GM19372 (cell line): ENCODE measurements at regions not wholly inside any gene's neighbourhood (a gene's known extent, or its start where the extent isn't known, plus 50 kb on each side); places are given as distances from the start of the nearest gene placed in this dataset.
A peak's percentile ranks its signal among the peaks of the same experiment; 100 is the strongest.
"Not testable (repeated sequence)": the region's sequence is repeated elsewhere in the genome, so short reads cannot be mapped to it uniquely, and the experiment has no call there.

Experiments used
- ATAC-seq: cut with Tn5 transposase; IDR thresholded peaks from one replicate; pipeline ENCODE4 v1.9.1; 2021; ENCODE audit warnings: mild to moderate bottlenecking, low read depth, moderate library complexity; ENCODE audit not compliant: unreplicated experiment

DNA sequence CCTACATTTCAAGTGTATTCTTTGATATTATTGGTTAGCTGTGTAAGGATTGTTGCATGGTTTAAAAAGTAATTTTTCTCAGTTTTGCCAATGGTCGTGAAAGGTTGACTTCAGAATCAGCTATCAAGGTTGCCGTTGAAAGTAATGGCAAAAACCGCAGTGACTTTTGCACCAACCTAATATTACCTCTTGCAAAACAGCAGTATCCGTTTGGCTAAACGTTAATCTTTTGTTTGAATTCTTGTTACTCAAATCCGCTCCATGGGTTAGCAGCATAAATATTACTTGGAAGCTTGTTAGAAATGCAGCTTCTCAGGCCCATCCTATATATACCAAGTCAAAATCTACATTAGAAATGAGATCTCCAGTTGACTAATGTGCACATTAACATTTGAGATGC lies 141.6 kb upstream of the PRSS12 start:
- not testable (repeated sequence) for ATAC-seq

DNA sequence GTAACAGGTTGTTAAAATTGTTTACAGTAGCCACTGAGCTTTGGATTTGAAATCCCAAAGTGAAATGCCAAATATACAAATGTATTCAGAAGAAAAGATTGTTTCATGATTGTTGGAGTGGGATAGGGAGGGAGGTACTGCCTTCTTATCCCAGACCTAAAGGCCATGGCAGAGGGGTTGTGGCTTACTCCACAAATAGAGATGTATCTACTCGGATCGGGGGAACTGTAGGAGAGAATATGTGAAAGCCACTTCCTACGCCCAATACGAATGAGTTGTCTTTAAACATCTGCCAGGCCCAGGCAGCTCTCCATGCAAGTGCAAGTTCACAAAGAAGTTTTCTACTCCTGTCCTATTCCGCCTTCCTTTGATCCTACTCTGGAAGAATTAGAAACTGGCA lies 150.2 kb upstream of the PRSS12 start:
- not testable (repeated sequence) for ATAC-seq

DNA sequence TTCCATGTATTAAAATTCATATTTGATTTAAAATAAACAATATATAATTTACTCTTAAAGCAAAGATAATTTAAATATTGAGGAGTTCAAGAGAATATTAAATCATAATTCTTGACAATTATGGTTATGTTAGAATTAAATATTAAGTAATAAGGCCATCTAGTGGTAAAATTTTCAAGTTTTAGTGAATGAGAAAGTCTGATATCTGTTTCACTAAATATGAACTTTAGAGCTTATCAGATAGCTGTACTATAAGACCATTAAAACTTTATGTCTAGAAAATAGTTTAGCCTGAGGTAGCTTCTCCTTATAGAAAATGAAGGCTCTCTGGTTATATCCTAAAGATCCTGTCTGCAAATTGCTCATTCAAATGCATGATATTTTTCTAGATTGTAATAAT lies 152.1 kb upstream of the PRSS12 start:
- ATAC-seq = not testable (repeated sequence)

DNA sequence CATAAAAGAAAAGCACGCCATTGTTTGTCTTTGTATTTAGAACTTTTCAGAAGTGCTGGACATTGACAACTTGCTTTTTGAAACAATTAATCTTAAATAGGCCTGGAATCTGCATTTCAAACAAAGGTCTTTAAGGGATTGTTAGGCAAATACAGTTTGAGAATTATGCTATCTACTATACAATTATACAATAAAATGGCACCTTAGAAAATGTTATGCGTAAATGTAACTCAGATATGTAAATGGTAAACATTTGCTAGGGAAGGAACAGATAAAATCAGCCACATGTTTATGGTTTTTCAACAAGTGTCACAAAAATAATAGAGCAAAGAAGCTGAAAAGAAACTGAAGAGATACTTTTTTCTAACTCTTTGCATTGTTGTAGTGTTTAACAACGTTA lies 152.7 kb upstream of the PRSS12 start:
- ATAC-seq = not testable (repeated sequence)

DNA sequence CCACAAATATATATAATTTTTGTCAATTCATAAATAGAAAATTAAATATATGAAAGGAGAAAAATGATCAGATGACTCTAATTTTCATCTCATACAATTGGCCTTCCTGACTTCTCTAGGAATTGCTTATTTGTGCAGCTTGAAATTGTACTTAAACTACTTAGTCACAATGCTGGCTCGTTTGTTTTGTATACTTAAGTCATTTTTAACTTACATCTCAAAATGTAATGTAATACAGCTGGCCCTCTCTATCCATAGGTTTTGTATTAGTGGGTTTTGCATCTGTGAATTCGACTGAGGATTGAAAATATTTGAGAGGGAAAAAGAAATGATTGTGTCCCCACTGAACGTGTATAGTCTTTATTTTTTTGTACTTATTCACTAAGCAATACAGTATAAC lies 160.1 kb upstream of the PRSS12 start:
- not testable (repeated sequence) for ATAC-seq

DNA sequence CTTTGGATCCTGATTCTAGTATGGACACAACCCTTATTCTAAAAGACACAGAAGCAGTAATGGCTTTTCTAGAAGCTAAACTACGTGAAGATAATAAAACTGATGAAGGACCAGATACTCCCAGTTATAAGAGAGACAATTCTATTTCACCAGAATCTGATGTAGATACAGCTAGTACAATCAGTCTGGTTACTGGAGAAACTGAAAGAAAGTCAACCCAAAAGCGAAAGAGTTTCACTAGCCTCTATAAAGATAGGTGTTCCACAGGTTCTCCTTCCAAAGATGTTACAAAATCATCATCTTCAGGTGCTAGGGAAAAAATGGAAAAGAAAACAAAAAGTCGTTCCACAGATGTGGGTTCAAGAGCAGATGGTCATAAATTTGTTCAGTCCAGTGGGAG lies 161.5 kb upstream of the PRSS12 start:
- not testable (repeated sequence) for ATAC-seq

DNA sequence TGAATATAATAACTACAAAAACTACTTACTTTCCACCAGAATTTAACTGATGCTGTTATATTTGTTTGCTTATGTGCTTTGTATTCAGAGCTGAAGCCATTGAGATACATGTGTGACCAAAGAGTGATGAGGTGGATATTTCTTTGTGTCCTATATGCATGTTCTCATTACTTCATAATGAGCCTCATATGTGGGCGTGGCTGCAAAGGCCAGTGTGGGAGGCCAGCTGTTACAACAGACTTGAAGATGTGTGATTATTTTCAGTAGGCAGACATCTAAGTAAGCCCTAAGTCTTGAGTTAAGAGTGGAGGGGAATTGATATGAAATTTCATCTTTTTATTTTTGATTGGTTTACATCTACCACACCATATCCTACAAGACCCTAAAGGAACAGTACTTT lies 163.3 kb upstream of the PRSS12 start:
- ATAC-seq = not testable (repeated sequence)

DNA sequence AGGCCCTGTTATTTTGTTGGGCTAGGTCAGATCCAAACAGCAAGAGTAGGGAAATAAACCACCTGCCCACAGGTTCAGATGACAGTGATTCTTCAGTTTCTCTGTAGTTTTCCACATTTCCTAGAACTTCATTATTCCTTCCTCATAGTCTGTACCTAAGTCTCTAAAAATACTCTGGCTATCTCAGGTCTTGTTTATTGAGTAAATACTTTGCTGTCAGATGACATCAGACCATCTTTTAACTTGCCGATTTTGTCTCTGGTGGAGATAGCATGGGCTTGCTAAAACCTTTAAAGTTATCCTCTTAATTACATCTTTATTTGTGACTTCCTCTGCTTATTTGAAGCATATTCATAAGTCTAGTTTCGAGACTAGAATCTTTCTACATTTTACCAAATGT lies 155.1 kb upstream of the METTL14 start:
- not testable (repeated sequence) for ATAC-seq

DNA sequence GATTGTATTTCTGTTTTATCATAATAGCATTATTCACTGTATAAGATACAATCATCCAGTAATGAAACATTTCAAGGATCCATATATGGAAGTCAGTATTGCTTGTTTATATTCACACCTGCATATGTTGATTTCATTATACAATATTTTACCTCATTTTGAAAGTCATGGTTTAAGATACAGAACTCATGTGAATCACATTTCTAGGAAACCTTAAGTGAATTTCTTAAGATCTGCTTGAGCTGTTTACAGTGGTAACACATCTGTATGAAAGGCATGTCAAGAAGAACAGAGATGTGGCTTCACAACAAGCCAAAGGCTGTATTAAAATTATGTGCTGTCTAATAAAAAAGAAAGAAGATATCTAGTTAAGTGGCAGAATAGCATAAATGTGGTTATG lies 153.2 kb upstream of the METTL14 start:
- ATAC-seq = not testable (repeated sequence)

DNA sequence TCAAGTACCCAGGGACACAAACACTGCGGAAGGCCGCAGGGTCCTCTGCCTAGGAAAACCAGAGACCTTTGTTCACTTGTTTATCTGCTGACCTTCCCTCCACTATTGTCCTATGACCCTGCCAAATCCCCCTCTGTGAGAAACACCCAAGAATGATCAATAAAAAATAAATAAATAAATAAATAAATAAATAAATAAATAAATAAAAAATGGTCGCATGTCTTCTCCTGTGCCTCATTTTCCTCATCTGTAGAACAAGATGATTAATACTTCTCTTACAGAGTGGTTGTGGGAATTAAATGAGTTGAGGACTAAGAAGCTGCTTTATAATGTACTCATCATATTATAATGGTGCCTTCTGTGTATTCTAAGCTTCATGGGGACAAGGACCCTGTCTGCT lies 149.4 kb upstream of the METTL14 start:
- ATAC-seq = not testable (repeated sequence)

DNA sequence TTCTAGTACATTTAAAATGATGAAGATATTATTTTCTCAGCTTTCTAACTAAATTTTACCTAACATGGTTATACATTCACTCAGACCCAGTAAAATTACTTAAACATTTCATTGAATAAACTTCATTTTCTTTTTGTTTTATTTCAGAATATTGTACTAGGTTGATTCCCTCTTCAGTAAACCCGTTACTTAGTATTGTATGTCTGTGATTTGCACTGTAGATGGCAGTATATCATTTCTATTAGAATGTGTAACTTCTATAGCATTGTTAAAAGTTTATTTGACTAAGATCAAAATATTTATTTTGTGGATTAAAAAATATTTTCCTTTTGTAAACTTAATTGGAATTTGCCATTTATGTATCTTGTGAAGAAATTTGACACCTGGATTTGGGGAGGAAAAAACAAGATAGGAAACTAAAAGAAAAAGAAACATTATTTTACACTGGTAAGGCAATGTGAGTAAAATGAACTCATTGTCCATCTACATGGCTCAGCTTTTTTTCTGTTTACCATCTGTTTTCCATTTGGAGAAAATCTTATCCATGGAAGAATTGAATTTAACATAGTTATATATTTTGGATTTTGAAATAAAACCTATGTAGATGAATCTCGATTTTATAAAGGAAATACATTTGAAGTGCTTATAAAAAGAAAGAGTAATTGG lies 145.6 kb upstream of the METTL14 start:
- peak; percentile 75 for ATAC-seq

DNA sequence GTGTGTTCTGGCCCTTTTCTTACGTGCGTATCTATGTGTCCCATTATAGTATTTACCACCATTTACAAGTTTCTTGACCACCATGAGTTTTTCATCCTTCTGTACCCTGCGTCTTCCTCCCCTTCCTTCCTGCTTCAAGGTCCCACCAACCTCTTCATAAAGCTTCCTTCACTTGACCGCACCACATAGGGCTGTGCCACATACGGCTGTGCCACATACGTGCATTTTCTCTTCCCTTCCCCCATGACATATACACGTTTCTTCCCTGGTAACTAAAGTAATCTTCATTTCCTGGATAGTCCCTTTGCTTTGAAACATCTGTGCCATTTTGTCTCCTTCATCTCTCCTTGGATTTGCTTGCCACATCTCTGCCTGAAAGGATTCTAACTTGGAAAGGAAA lies 128.6 kb upstream of the METTL14 start:
- not testable (repeated sequence) for ATAC-seq

DNA sequence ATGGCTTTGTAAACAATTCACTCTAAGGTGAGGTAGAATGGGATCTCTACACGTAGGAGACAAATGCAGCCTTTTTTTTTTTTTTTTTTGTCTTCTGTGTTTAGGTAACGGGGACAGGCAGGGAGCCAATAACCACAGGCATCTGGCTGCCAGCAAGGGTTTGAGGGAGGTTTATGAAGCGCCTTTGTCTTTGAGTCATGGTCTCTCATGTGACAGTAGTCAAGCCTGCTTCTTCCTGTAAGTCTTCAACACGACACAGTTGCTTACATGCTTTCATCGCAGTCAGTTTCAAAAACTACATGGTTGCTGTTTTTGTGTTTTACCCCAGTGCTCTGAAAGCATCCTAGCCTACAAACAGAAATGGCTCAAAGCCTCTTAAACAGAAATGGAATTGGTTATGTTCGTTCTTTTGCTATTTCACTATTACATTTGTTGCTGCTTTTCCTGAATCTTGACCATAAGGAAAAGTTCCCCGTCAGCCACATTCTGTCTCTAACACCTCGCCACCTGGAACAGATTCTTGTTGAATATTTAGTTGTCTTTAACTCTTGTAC lies 127.8 kb upstream of the METTL14 start:
- no peak for ATAC-seq

DNA sequence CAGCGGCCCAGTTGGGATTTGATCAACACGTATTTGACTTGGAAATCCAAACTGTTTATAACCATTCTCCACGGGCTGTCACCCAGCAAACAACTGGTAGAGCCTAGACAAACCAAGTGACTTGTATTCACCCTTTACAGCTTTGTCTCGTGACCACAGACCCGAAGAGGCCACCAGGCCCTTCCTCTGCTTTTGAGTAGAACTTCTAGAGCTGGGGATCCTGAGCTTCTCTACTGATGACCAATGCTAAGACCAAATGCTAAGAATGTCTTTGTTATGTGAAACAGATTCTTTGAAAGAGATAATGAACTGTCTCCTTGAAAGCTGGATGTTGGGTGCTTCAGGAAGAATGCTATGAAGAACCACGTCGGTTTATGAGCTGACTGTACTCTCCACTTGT lies 127.0 kb upstream of the METTL14 start:
- not testable (repeated sequence) for ATAC-seq

DNA sequence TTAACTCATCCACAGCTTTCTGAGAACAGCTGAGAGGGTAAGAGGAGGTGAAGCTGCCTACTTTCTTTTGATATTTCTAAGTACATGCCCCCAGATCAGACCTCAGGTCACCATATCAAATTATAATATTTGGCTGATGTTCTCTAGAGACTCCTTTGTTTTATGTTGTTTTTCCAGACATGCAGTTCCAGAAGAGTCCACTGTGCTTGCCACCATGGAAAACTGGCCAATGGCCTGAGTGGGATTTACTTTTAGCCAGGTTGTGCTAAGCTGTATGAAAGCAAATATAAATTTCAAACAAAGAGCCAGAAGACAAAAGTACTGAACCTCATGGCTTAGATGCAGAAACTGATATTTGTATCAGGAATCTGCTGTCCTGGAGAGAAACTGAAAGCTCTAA lies 123.6 kb upstream of the METTL14 start:
- ATAC-seq = not testable (repeated sequence)

DNA sequence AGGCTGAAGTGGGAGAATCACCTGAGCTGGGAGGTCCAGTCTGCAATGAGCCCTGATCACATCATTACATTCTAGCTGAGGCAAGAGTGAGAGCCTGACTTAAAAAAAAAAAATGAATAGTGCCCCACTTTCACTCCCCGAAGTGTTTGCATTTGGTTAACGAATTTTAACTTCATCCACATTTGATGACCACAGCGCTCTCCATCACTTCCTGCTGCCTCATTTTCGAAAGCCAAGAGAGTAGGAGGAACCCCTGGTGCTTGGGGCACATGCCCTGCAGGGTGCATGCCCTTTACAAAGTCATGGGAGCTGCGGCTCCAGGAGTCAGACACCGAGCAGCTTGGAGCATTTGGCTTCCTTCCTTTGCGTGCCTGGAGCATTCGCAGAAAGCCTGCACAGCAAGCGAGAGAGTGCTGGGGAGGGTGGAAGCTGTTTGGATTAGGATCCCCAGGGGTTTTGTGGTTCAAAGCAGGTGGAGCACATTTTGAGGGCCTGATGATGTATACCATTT lies 119.1 kb upstream of the METTL14 start:
- ATAC-seq = peak; percentile 72

DNA sequence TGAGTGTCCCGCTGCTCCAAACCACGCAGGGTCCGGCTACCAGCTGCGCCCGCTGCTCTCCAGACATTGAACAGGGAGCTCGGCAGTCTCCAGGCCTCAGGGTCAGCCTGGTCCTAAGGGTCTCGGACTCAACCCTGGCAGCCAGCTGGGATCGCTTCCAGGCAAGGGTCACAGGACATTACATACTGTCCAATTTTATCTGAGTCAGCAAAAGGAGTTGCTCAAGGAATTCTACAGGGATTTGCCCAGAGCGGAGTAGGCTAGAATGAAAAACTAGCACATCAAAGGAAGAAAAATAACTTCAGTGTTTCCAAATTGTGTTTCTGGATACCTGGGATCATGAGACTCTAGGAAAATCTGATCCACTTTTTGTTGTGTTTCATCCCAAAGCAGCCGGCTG lies 112.2 kb upstream of the METTL14 start:
- not testable (repeated sequence) for ATAC-seq

DNA sequence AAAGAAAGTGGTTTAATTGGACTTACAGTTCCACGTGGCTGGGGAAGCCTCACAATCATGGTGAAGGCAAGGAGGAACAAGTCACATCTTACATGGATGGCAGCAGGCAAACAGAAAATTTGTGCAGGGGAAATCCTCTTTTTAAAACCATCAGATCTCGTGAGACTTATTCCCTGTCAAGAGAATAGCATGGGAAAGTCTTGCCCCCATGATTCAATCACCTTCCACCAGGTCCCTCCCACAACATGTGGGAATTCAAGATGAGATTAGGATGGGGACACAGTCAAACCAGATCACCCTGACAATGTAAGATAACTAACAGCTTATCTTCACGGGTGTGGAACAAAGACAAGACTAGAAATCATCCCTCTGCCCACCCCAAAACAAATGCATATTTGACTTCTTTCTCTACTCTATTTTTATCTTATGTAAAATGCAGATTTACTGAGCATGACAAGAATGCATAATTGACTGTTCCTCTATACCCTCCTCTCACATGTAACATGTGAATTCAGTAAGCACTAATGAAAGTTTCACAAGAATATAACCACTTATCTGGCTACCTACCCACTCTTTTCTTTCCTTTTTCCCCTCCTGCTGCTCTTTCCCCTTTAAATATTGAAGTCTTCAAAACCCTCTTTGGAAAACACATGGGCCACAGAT lies 110.8 kb upstream of the METTL14 start:
- ATAC-seq = not testable (repeated sequence)

DNA sequence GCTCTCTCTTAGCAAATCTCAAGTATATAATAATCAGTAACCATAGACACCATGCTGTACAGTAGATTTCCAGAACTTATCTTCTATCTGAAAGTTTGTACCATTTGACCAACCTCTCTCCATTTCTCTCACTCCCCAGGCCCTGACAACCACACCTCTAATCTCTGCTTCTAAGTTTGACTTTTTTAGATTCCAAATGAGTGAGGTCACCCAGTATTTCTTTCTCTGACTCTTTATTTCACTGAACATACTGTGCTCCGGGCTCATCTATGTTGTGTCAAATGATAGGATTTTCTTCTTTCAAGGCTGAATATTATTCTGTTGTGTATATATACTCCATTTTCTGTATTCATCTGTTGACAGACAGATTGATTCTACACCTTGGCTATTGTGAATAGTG lies 110.1 kb upstream of the METTL14 start:
- not testable (repeated sequence) for ATAC-seq

DNA sequence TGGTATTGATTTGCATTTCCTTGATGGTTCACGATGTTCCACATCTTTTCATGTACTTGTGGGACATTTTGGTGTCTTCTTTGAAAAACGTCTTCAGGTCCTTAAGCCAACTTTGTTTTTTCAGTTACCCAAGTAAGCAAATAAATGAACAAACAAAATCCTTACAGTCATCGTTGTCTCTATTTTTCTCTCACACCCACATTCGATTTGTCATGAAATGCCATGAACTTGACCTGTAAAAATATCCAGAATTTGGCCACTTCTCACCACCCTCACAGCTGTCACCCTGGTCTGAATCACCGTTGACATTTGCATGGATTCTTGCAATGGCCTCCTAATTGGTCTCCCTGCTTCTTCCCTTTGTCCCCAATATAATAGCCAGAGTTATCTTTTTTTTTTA lies 109.5 kb upstream of the METTL14 start:
- not testable (repeated sequence) for ATAC-seq

DNA sequence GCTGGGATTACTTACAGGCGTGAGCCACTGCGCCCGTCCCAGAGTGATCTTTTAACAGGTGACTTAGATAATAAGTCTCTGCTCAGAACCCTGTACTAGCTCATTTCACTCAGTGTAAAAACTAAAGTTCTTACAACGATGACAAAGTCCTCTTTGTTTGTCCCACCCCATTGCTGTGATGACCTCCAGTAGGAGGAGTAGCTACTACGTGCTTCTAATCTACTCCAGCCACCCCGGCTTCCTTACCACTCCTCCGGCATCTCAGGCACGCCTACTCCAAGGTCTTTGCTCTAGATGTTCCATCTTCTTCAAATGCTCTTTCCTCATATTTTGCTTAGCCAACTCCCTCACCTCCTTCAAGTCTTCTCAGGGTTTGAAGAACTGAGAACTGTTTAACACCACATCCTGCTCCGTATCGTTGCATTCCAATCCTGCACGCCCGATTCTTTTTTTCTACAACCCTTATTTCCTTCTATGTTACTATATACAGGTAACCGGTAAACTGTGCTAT lies 108.4 kb upstream of the METTL14 start:
- not testable (repeated sequence) for ATAC-seq
